GM23248 (cell line): ENCODE measurements at regions not wholly inside any gene's neighbourhood (a gene's known extent, or its start where the extent isn't known, plus 50 kb on each side); places are given as distances from the start of the nearest gene placed in this dataset.
"Not testable (repeated sequence)": the region's sequence is repeated elsewhere in the genome, so short reads cannot be mapped to it uniquely, and the experiment has no call there.

Source experiments
- DNase-seq: peaks from one replicate; pipeline ENCODE4 v3.0.0-alpha.2; 2015
- H2AFZ ChIP-seq: fragments of 200-600 bp; sonication (generic); 2 replicates; pipeline ENCODE4 v1.6.1; 2016; ENCODE audit warnings: antibody characterized with exemption
- H3F3A ChIP-seq: fragments of 200-600 bp; sonication (generic); 2 replicates; pipeline ENCODE4 v1.6.1; 2016; ENCODE audit warnings: mild to moderate bottlenecking, antibody characterized with exemption, mixed run types; ENCODE audit not compliant: insufficient read depth
- H3K27ac ChIP-seq: fragments of 200-600 bp; sonication (generic); 2 replicates; pipeline ENCODE4 v1.5.1; 2016; ENCODE audit warnings: mild to moderate bottlenecking
- H3K27me3 ChIP-seq: fragments of 200-600 bp; sonication (generic); replicated peaks from 2 replicates; pipeline ENCODE4 v1.6.1; 2016; ENCODE audit warnings: mild to moderate bottlenecking; ENCODE audit not compliant: insufficient read depth
- H3K36me3 ChIP-seq: fragments of 200-600 bp; sonication (generic); 2 replicates; pipeline ENCODE4 v1.6.1; 2016; ENCODE audit warnings: low read depth, mild to moderate bottlenecking
- H3K4me1 ChIP-seq: fragments of 200-600 bp; sonication (generic); 2 replicates; pipeline ENCODE4 v1.6.1; 2016; ENCODE audit warnings: mild to moderate bottlenecking; ENCODE audit not compliant: insufficient read depth
- H3K4me2 ChIP-seq: fragments of 200-600 bp; sonication (generic); one replicate; pipeline ENCODE4 v1.6.1; 2016; ENCODE audit warnings: mild to moderate bottlenecking; ENCODE audit not compliant: unreplicated experiment
- H3K4me3 ChIP-seq: fragments of 200-600 bp; sonication (generic); 2 replicates; pipeline ENCODE4 v1.5.1; 2016; ENCODE audit warnings: mild to moderate bottlenecking
- H3K79me2 ChIP-seq: fragments of 200-600 bp; sonication (generic); 2 replicates; pipeline ENCODE4 v1.6.1; 2016; ENCODE audit warnings: mild to moderate bottlenecking; ENCODE audit not compliant: insufficient read depth
- H3K9ac ChIP-seq: fragments of 200-600 bp; sonication (generic); 2 replicates; pipeline ENCODE4 v1.6.1; 2016; ENCODE audit warnings: mild to moderate bottlenecking
- H3K9me2 ChIP-seq: fragments of 200-600 bp; sonication (generic); 2 replicates; pipeline ENCODE4 v1.6.1; 2016; ENCODE audit warnings: mixed run types, mild to moderate bottlenecking, moderate library complexity; ENCODE audit not compliant: insufficient read depth
- H3K9me3 ChIP-seq: fragments of 200-600 bp; sonication (generic); one replicate; pipeline ENCODE4 v1.6.1; 2017; ENCODE audit warnings: low read depth
- H4K20me1 ChIP-seq: fragments of 200-600 bp; sonication (generic); 2 replicates; pipeline ENCODE4 v1.6.0; 2016; ENCODE audit not compliant: insufficient read depth
- EZH2 ChIP-seq: fragments of 200-600 bp; sonication (generic); IDR thresholded peaks from 2 replicates; pipeline ENCODE4 v1.6.1; 2018; ENCODE audit warnings: antibody characterized with exemption, mild to moderate bottlenecking; ENCODE audit not compliant: insufficient read depth, poor library complexity, severe bottlenecking
- EZH2phosphoT487 ChIP-seq: fragments of 200-600 bp; sonication (generic); IDR thresholded peaks from 2 replicates; pipeline ENCODE4 v1.6.1; 2018; ENCODE audit warnings: antibody characterized with exemption, moderate library complexity, mild to moderate bottlenecking, low read depth; ENCODE audit not compliant: insufficient read depth
- WGBS, 2 experiments: methylation state at CpG; one replicate each; pipeline ENCODE4 v1.1.6; 2015 to 2017; ENCODE audit warnings: low lambda C conversion rate in 2 of 2, low coverage in 1 of 2; ENCODE audit errors: missing lambda C conversion rate in 2 of 2; 5-methylcytosine and 5-hydroxymethylcytosine counted together
- in situ Hi-C: fragments of 300-500 bp; cut with MboI; formaldehyde crosslinking; loops from 2 replicates; pipeline ENCODE4 v1.15.0; 2020

GRCh38 chrX:96182366-96182765 is 502.3 kb upstream of the DIAPH2 start:
- TF ChIP-seq EZH2phosphoT487 (no peak), EZH2 (no peak)
- no peak overlapping the region for H3K4me2 ChIP-seq
- H3K4me1 ChIP-seq, result no peaks in the 10 kb centered on the region
- H4K20me1 ChIP-seq, result no peaks in the 10 kb centered on the region
- no peaks in the 10 kb centered on the region for H3K9me3 ChIP-seq
- in situ Hi-C loops, result no loop called here
- no peaks in the 10 kb centered on the region for H3F3A ChIP-seq
- peak; percentile 26 for DNase-seq
- no peaks in the 10 kb centered on the region for H3K9me2 ChIP-seq
- H2AFZ ChIP-seq, result no peak overlapping the region
- H3K79me2 ChIP-seq, result no peaks in the 10 kb centered on the region
- WGBS, 2 experiments, result 0 to 6% methylated on average over 1 of the region's 1 CpG
- no peaks in the 10 kb centered on the region for H3K27me3 ChIP-seq
- no peak overlapping the region for H3K9ac ChIP-seq
- H3K36me3 ChIP-seq, result no peaks in the 10 kb centered on the region
- no peak overlapping the region for H3K4me3 ChIP-seq
- H3K27ac ChIP-seq, result no peak overlapping the region

DNA sequence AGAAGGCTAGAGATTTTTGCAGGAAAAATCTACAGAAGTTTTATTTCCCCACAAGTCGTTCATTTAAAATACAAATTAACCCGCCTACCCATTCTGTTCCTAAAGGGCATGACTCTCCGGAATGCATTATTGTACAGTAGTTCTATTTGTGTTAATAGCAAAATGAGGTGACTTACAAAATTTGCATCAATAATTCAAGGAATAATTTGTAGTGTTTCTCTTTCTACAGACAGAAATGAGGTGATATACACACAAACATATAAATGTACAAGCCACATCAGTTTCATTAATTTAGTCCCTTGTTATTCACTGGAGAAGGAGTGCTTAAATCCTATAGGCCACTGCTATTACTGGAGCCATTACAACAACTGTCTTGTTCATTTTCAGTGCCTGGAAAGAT is 501.3 kb upstream of the DIAPH2 start:
- Histone ChIP-seq H3K9me3 (no peaks in the 10 kb centered on the region), H3K27me3 (no peaks in the 10 kb centered on the region), H3K27ac (no peak overlapping the region), H4K20me1 (no peaks in the 10 kb centered on the region), H3K36me3 (no peaks in the 10 kb centered on the region), H2AFZ (no peak overlapping the region), H3K79me2 (no peaks in the 10 kb centered on the region), H3K4me2 (no peak overlapping the region), H3F3A (no peaks in the 10 kb centered on the region), H3K9me2 (no peaks in the 10 kb centered on the region), H3K4me3 (no peak overlapping the region), H3K4me1 (no peaks in the 10 kb centered on the region), H3K9ac (no peak overlapping the region)
- TF ChIP-seq EZH2 (no peak), EZH2phosphoT487 (no peak)
- in situ Hi-C loops, result no loop called here
- 14 to 20% methylated on average over 3 of the region's 3 CpGs for WGBS, 2 experiments
- no peak for DNase-seq

DNA sequence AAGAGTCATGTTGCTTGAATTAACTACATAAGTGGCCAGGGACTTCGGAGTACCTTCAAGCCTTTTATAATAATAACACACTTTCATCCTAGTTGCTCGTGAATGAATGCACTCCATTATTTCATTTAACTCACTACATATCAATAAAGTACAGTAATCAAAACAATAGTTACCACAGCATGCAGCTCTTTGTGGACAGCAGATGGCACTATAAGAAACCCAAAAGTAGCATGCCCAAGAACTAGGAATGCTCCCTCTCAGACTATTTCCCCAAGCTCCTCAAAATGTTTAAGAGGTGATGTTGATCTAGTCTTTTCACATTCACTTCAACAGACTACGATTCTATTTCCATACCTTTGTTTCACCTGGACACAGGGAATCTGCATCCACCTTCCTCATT is 500.8 kb upstream of the DIAPH2 start:
- 7 to 13% methylated on average over 3 of the region's 3 CpGs for WGBS, 2 experiments
- H3K79me2 ChIP-seq, result no peaks in the 10 kb centered on the region
- no peaks in the 10 kb centered on the region for H3K36me3 ChIP-seq
- no peaks in the 10 kb centered on the region for H3K4me1 ChIP-seq
- H3F3A ChIP-seq, result no peaks in the 10 kb centered on the region
- TF ChIP-seq EZH2 (no peak), EZH2phosphoT487 (no peak)
- H2AFZ ChIP-seq, result no peak overlapping the region
- no peaks in the 10 kb centered on the region for H3K9me2 ChIP-seq
- no peak overlapping the region for H3K4me2 ChIP-seq
- H3K27ac ChIP-seq, result no peak overlapping the region
- H3K9ac ChIP-seq, result no peak overlapping the region
- no peak overlapping the region for H3K4me3 ChIP-seq
- DNase-seq, result peak; percentile 14
- no peaks in the 10 kb centered on the region for H4K20me1 ChIP-seq
- H3K9me3 ChIP-seq, result no peaks in the 10 kb centered on the region
- in situ Hi-C loops, result no loop called here
- H3K27me3 ChIP-seq, result no peaks in the 10 kb centered on the region

DNA sequence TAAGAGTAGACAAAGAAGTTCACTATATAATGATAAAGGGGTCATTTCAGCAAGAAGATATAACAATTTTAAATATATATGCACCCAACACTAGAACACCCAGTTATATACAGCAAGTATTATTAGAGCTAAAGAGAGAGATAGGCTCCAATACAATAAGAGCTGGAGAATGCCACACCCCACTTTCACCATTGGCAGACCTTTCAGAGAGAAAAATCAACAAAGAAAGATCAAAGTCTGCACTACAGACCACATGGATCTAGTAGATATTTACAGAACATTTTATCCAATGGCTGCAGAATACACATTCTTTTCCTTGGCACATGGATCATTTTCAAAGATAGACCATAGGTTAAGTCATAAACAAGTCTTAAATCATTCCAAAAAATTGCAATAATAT is 479.7 kb upstream of the DIAPH2 start:
- Histone ChIP-seq H3K36me3 (no peaks in the 10 kb centered on the region), H3K27ac (no peak overlapping the region), H3K27me3 (no peaks in the 10 kb centered on the region), H3K9me3 (no peaks in the 10 kb centered on the region), H4K20me1 (no peaks in the 10 kb centered on the region), H3K4me2 (no peak overlapping the region), H3K4me3 (no peak overlapping the region), H2AFZ (no peak overlapping the region), H3K79me2 (no peaks in the 10 kb centered on the region), H3K4me1 (no peaks in the 10 kb centered on the region), H3K9ac (no peak overlapping the region), H3F3A (no peaks in the 10 kb centered on the region), H3K9me2 (no peaks in the 10 kb centered on the region)
- TF ChIP-seq EZH2phosphoT487, result no peak
- no peak for TF ChIP-seq EZH2
- in situ Hi-C loops, result no loop called here
- no peak for DNase-seq

- Histone ChIP-seq H3K27ac (no peak overlapping the region), H3K4me2 (no peak overlapping the region), H3K4me1 (no peaks in the 10 kb centered on the region), H3K9ac (no peak overlapping the region), H3K9me3 (no peaks in the 10 kb centered on the region), H4K20me1 (no peaks in the 10 kb centered on the region), H3K27me3 (no peaks in the 10 kb centered on the region), H3K79me2 (no peaks in the 10 kb centered on the region), H3K4me3 (no peak overlapping the region), H2AFZ (no peak overlapping the region), H3K36me3 (no peaks in the 10 kb centered on the region), H3F3A (no peaks in the 10 kb centered on the region), H3K9me2 (no peaks in the 10 kb centered on the region)
- in situ Hi-C loops, result no loop called here
- TF ChIP-seq EZH2, result no peak
- TF ChIP-seq EZH2phosphoT487, result no peak
- no peak for DNase-seq
These were observed 472.7 kb upstream of the DIAPH2 start for GRCh38 chrX:96211953-96212352.

GRCh38 chrX:96214681-96215080 is 470.0 kb upstream of the DIAPH2 start:
- in situ Hi-C loops, H3K4me3 ChIP-seq, H3K4me2 ChIP-seq, H3K9me3 ChIP-seq, H3K27me3 ChIP-seq, DNase-seq, H3F3A ChIP-seq, H3K9ac ChIP-seq, H3K27ac ChIP-seq, H4K20me1 ChIP-seq, H3K36me3 ChIP-seq, H3K79me2 ChIP-seq, H3K4me1 ChIP-seq, H3K9me2 ChIP-seq, H2AFZ ChIP-seq: not testable (repeated sequence)
- 32 to 34% methylated on average over 4 of the region's 4 CpGs for WGBS, 2 experiments
